ENCODE measurements at regions not wholly inside any gene's neighbourhood (a gene's known extent, or its start where the extent isn't known, plus 50 kb on each side); places are given as distances from the start of the nearest gene placed in this dataset.
A peak's percentile ranks its signal among the peaks of the same experiment; 100 is the strongest.

- H3K27me3 ChIP-seq = peaks cover 0 to 32% (median 6%) of the 10 kb centered on the region in 3 donors
- 57 to 69% (median 65%) methylated on average over 3 of the region's 3 CpGs for WGBS, 5 donors
- no peak for DNase-seq
- no peak overlapping the region for H3K27ac ChIP-seq
- H3K4me1 ChIP-seq = peaks cover 18 to 30% (median 23%) of the 10 kb centered on the region in 4 donors
- TF ChIP-seq CTCF (IDR thresholded peaks at IDR 0.05) = no peak
- no peak for TF ChIP-seq POLR2AphosphoS5 (IDR thresholded peaks at IDR 0.05)
- TF ChIP-seq EP300 (IDR thresholded peaks at IDR 0.05) = no peak
- no peak for TF ChIP-seq POLR2A (IDR thresholded peaks at IDR 0.05)
- H3K36me3 ChIP-seq = no peaks in the 10 kb centered on the region
- peaks cover 0 to 17% (median 13%) of the 10 kb centered on the region in 4 donors for H3K9me3 ChIP-seq
- intact Hi-C loops (cut with DNase I; ENCODE audit: low total_unique reads) = loop anchor here (10.0 kb wide), 1 partner anchor 108 kb away; the partner anchor contains the start of gene KCTD15
- H3K4me3 ChIP-seq = no peak overlapping the region
These were observed 105.7 kb downstream of the KCTD15 start for GRCh38 chr19:33902395-33902794.

- H3K27me3 ChIP-seq = peaks cover 0 to 32% (median 6%) of the 10 kb centered on the region in 3 donors
- 44 to 66% (median 65%) methylated on average over 15 to 22 of the region's 22 CpGs for WGBS, 5 donors
- H3K9me3 ChIP-seq = peaks cover 0 to 11% (median 10%) of the 10 kb centered on the region in 4 donors
- no peak overlapping the region for H3K4me3 ChIP-seq
- H3K4me1 ChIP-seq = peaks cover 18 to 30% (median 23%) of the 10 kb centered on the region in 4 donors
- intact Hi-C loops (cut with DNase I; ENCODE audit: low total_unique reads) = loop anchor here (10.0 kb wide), 1 partner anchor 108 kb away; the partner anchor contains the start of gene KCTD15
- no peak for TF ChIP-seq EP300 (IDR thresholded peaks at IDR 0.05)
- no peak for TF ChIP-seq POLR2A (IDR thresholded peaks at IDR 0.05)
- no peak for TF ChIP-seq POLR2AphosphoS5 (IDR thresholded peaks at IDR 0.05)
- no peak for TF ChIP-seq CTCF (IDR thresholded peaks at IDR 0.05)
- H3K36me3 ChIP-seq = no peaks in the 10 kb centered on the region
- no peak for DNase-seq
- H3K27ac ChIP-seq = no peak overlapping the region
These were observed 106.3 kb downstream of the KCTD15 start for GRCh38 chr19:33902802-33903488.

- Histone ChIP-seq H3K27me3 (peaks cover 0 to 32% (median 6%) of the 10 kb centered on the region in 3 donors), H3K27ac (no peak overlapping the region), H3K36me3 (no peaks in the 10 kb centered on the region), H3K4me1 (peaks cover 18 to 30% (median 23%) of the 10 kb centered on the region in 4 donors), H3K4me3 (no peak overlapping the region), H3K9me3 (peaks cover 0 to 6% (median 5%) of the 10 kb centered on the region in 4 donors)
- WGBS, 5 donors = 73 to 89% (median 82%) methylated on average over 8 to 9 of the region's 9 CpGs
- no peak for DNase-seq
- no peak for TF ChIP-seq EP300 (IDR thresholded peaks at IDR 0.05)
- TF ChIP-seq CTCF (IDR thresholded peaks at IDR 0.05) = no peak
- no peak for TF ChIP-seq POLR2A (IDR thresholded peaks at IDR 0.05)
- no peak for TF ChIP-seq POLR2AphosphoS5 (IDR thresholded peaks at IDR 0.05)
- intact Hi-C loops (cut with DNase I; ENCODE audit: low total_unique reads) = loop anchor here (10.0 kb wide), 1 partner anchor 109 kb away; the partner anchor contains the start of gene KCTD15
These were observed 106.8 kb downstream of the KCTD15 start for GRCh38 chr19:33903489-33903850.

- H3K27me3 ChIP-seq = peaks cover 0 to 32% (median 6%) of the 10 kb centered on the region in 3 donors
- peak in 1 of 2 donors; percentile 76 for DNase-seq
- peak overlapping the region; percentile 42 to 87 (median 83) for H3K27ac ChIP-seq
- WGBS, 5 donors = 34 to 67% (median 40%) methylated on average over 7 of the region's 7 CpGs
- no peaks in the 10 kb centered on the region for H3K9me3 ChIP-seq
- no peak for TF ChIP-seq POLR2A (IDR thresholded peaks at IDR 0.05)
- TF ChIP-seq POLR2AphosphoS5 (IDR thresholded peaks at IDR 0.05) = peak in 2 of 3 donors; percentile 30 to 59
- TF ChIP-seq CTCF (IDR thresholded peaks at IDR 0.05) = no peak
- peak overlapping the region in 2 of 4 donors; percentile 44 to 54 for H3K4me3 ChIP-seq
- peaks cover 18 to 30% (median 23%) of the 10 kb centered on the region in 4 donors for H3K4me1 ChIP-seq
- intact Hi-C loops (cut with DNase I; ENCODE audit: low total_unique reads) = loop anchor here (10.0 kb wide), 1 partner anchor 110 kb away; the partner anchor contains the start of gene KCTD15
- no peaks in the 10 kb centered on the region for H3K36me3 ChIP-seq
These were observed 108.0 kb downstream of the KCTD15 start for GRCh38 chr19:33904681-33905080.

All from stomach (tissue), 8 donors.